IPS-20b (cell line): ENCODE measurements at regions not wholly inside any gene's neighbourhood (a gene's known extent, or its start where the extent isn't known, plus 50 kb on each side); places are given as distances from the start of the nearest gene placed in this dataset.

Source experiments
- H3K27ac ChIP-seq: one replicate; pipeline ENCODE4 v1.5.1; 2013; ENCODE audit warnings: low read length
- H3K27me3 ChIP-seq: 2 replicates; pipeline ENCODE4 v1.6.1; 2013; ENCODE audit warnings: mild to moderate bottlenecking, low read length, inconsistent platforms; ENCODE audit not compliant: insufficient read depth
- H3K36me3 ChIP-seq: 2 replicates; pipeline ENCODE4 v1.6.1; 2013; ENCODE audit warnings: low read depth, mild to moderate bottlenecking, inconsistent platforms, low read length, moderate library complexity; ENCODE audit not compliant: insufficient read depth
- H3K4me1 ChIP-seq: 2 replicates; pipeline ENCODE4 v1.6.1; 2013; ENCODE audit warnings: mild to moderate bottlenecking, control low read depth, inconsistent platforms, low read length, moderate library complexity; ENCODE audit not compliant: insufficient read depth
- H3K4me3 ChIP-seq: 2 replicates; pipeline ENCODE4 v1.5.1; 2013; ENCODE audit warnings: mild to moderate bottlenecking, low read length, inconsistent platforms
- H3K9ac ChIP-seq: 2 replicates; pipeline ENCODE4 v1.6.1; 2013; ENCODE audit warnings: low read depth, mild to moderate bottlenecking, inconsistent platforms, low read length, moderate library complexity
- H3K9me3 ChIP-seq: 2 replicates; pipeline ENCODE4 v1.6.1; 2013; ENCODE audit warnings: mild to moderate bottlenecking, low read depth, low read length, inconsistent platforms; ENCODE audit not compliant: insufficient read depth

DNA sequence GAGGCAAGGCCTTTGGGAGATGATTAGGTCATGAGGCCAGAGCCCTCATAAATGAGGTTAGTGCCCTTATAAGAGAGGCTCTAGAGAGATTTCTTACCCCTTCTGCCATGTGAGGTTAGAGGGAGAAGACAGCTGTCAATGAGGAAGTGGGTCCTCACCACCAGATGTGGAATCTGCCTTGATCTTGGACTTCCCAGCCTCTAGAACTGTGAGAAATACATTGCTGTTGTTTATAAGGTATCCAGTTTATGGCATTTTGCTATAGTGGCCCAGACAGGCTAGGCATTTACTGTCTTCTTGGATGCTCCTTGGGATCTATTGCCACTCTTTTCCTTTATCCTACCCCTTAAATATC, 57.1 kb upstream of the CITED2 start:
- no peaks in the 10 kb centered on the region for H3K27me3 ChIP-seq
- no peaks in the 10 kb centered on the region for H3K9me3 ChIP-seq
- no peaks in the 10 kb centered on the region for H3K36me3 ChIP-seq
- no peaks in the 10 kb centered on the region for H3K4me1 ChIP-seq
- H3K27ac ChIP-seq = no peak overlapping the region
- no peak overlapping the region for H3K4me3 ChIP-seq
- no peak overlapping the region for H3K9ac ChIP-seq

DNA sequence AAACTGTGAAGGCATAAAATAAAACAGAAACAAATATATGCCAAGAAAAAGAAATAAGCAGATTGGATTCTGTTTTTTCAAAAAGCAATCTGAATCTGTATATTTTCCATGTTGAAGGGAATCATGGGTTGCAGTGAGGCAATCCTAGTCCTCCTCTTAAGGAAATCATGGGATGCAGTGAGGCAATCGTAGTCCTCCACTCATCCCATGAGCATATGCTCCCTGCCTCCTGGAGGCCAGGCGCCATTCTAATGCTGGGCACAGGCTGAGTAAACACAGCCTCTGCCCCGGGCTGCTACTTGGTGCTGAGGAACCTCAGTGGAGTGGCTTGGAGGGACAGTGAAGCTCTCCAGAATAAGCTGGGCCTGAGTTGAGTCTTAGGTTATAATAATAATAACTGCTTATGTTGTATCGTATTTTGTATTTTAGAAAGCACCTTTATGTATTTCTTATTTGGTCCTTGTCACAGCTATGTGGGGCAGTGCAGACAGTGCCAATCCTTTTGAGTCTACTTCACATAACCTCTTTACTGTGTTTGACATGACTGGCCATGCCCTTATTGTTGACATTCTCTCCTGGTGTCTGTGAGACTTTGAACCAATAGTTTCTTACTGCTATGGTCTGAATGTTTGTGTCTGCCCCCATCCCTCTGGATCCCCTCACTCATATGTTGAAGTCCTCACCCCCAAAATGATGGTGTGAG, 56.6 kb upstream of the CITED2 start:
- Histone ChIP-seq H3K27me3 (no peaks in the 10 kb centered on the region), H3K4me1 (no peaks in the 10 kb centered on the region), H3K9ac (no peak overlapping the region), H3K36me3 (no peaks in the 10 kb centered on the region), H3K27ac (no peak overlapping the region), H3K9me3 (no peaks in the 10 kb centered on the region), H3K4me3 (no peak overlapping the region)

GRCh38 chr6:139429580-139430145, 55.2 kb upstream of the CITED2 start:
- no peaks in the 10 kb centered on the region for H3K27me3 ChIP-seq
- H3K9ac ChIP-seq = no peak overlapping the region
- H3K36me3 ChIP-seq = no peaks in the 10 kb centered on the region
- H3K9me3 ChIP-seq = no peaks in the 10 kb centered on the region
- no peak overlapping the region for H3K4me3 ChIP-seq
- no peaks in the 10 kb centered on the region for H3K4me1 ChIP-seq
- no peak overlapping the region for H3K27ac ChIP-seq

DNA sequence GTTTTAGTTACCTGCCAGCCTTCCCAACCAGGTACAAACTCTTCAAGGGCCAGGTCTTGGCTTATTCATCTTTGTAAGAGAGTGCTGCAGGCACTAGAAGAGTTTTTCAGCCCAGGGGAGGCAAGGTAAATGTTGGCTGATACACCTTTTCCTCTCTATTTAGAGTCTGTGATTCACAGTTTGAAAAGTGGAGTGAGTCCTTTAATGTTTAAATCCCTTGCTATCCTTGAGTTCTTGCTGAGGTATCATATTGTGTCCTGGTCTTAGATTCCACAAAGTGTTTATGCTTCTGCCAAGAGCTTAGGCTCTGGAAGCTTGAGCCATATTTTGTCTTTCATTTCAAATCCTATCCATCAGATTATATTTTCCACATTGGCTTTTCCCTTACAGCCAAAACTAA, 52.8 kb upstream of the CITED2 start:
- no peak overlapping the region for H3K9ac ChIP-seq
- no peaks in the 10 kb centered on the region for H3K36me3 ChIP-seq
- no peaks in the 10 kb centered on the region for H3K9me3 ChIP-seq
- no peaks in the 10 kb centered on the region for H3K27me3 ChIP-seq
- no peak overlapping the region for H3K4me3 ChIP-seq
- no peak overlapping the region for H3K27ac ChIP-seq
- H3K4me1 ChIP-seq = no peaks in the 10 kb centered on the region

DNA sequence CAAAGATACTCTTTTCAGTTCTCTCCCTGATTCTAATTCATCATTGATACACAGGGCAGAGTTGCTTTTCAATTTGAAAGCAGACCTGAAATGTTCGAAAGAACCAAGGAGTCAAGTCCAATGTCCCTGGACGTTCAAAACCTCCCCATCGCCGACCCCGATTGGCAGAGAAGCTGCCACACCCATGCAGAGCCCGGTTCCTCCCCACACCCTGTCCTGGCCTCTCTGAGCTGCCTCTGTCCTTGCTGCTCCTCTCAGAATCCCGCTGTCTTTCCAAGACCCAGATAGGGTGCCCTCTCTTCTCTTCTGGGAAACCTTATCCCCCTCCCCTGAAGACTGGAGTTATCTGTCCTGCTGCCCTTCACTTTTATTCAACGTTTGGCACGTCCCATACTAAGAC, 52.3 kb upstream of the CITED2 start:
- Histone ChIP-seq H3K9ac (no peak overlapping the region), H3K9me3 (no peaks in the 10 kb centered on the region), H3K36me3 (no peaks in the 10 kb centered on the region)

GRCh38 chr6:139425780-139426179, 51.3 kb upstream of the CITED2 start:
- Histone ChIP-seq H3K27ac (no peak overlapping the region), H3K9ac (no peak overlapping the region), H3K4me3 (no peak overlapping the region), H3K4me1 (no peaks in the 10 kb centered on the region), H3K9me3 (no peaks in the 10 kb centered on the region), H3K36me3 (no peaks in the 10 kb centered on the region), H3K27me3 (no peaks in the 10 kb centered on the region)

More for the DNA sequence above, 52.3 kb upstream of the CITED2 start:
- Histone ChIP-seq H3K27ac (no peak overlapping the region), H3K4me1 (no peaks in the 10 kb centered on the region), H3K4me3 (no peak overlapping the region), H3K27me3 (no peaks in the 10 kb centered on the region)

GRCh38 chr6:139423971-139424667, 49.7 kb upstream of the CITED2 start:
- Histone ChIP-seq H3K27ac (no peak overlapping the region), H3K9ac (no peak overlapping the region), H3K4me3 (no peak overlapping the region), H3K9me3 (no peaks in the 10 kb centered on the region), H3K4me1 (no peaks in the 10 kb centered on the region), H3K27me3 (no peaks in the 10 kb centered on the region), H3K36me3 (no peaks in the 10 kb centered on the region)
